Fibroblast of lung (primary cell): ENCODE measurements at regions not wholly inside any gene's neighbourhood (a gene's known extent, or its start where the extent isn't known, plus 50 kb on each side); places are given as distances from the start of the nearest gene placed in this dataset.

Experiments
- DNase-seq, 2 donors: peaks; one replicate each; pipeline versions ENCODE4 v3.0.0 to v3.0.0-alpha.2; 2010; ENCODE audit warnings: low read depth in 2 of 2
- H2AFZ ChIP-seq: 2 replicates; pipeline ENCODE4 v1.5.1; 2012; ENCODE audit warnings: low read length, control low read depth, inconsistent platforms
- H3K27ac ChIP-seq: 2 replicates; pipeline ENCODE4 v1.5.1; 2011; ENCODE audit warnings: low read length, control low read depth; ENCODE audit not compliant: insufficient read depth
- H3K27me3 ChIP-seq: 2 replicates; pipeline ENCODE4 v1.5.1; 2011; ENCODE audit warnings: mild to moderate bottlenecking, low read length; ENCODE audit not compliant: control insufficient read depth, insufficient read depth
- H3K36me3 ChIP-seq: 2 replicates; pipeline ENCODE4 v1.5.1; 2011; ENCODE audit warnings: low read length; ENCODE audit not compliant: control insufficient read depth, insufficient read depth
- H3K4me1 ChIP-seq: 2 replicates; pipeline ENCODE4 v1.5.1; 2011; ENCODE audit warnings: low read length; ENCODE audit not compliant: control insufficient read depth, insufficient read depth; ENCODE audit errors: extremely low read depth
- H3K4me2 ChIP-seq: 2 replicates; pipeline ENCODE4 v1.5.1; 2011; ENCODE audit warnings: low read length, control low read depth; ENCODE audit not compliant: insufficient read depth; ENCODE audit errors: extremely low read depth
- H3K4me3 ChIP-seq, 4 experiments: fragments of 200-600 bp in 1 of 4; sonication (generic) in 1 of 4; replicated peaks in 1 of 4; 2 replicates each; pipeline ENCODE4 v1.5.1; 2011 to 2016; ENCODE audit warnings: low read length in 4 of 4, low read depth in 3 of 4, mild to moderate bottlenecking in 3 of 4, control low read depth in 2 of 4, inconsistent platforms in 1 of 4, mixed read lengths in 1 of 4; ENCODE audit not compliant: insufficient read depth in 1 of 4; ENCODE audit errors: control extremely low read depth in 1 of 4
- H3K79me2 ChIP-seq: 2 replicates; pipeline ENCODE4 v1.5.1; 2012; ENCODE audit warnings: mild to moderate bottlenecking, low read length, inconsistent platforms; ENCODE audit not compliant: control insufficient read depth, insufficient read depth
- H3K9ac ChIP-seq: 2 replicates; pipeline ENCODE4 v1.5.1; 2011; ENCODE audit warnings: mild to moderate bottlenecking, low read length, control low read depth; ENCODE audit not compliant: insufficient read depth
- H3K9me3 ChIP-seq: 2 replicates; pipeline ENCODE4 v1.5.1; 2012; ENCODE audit warnings: low read depth, low read length; ENCODE audit not compliant: control insufficient read depth, insufficient read depth
- H4K20me1 ChIP-seq: 2 replicates; pipeline ENCODE4 v1.5.1; 2011; ENCODE audit warnings: low read length; ENCODE audit not compliant: control insufficient read depth, insufficient read depth; ENCODE audit errors: extremely low read depth
- CTCF ChIP-seq, 2 donors: IDR thresholded peaks in 1 of 2; conservative IDR thresholded peaks in 1 of 2; 1 replicate in 1 of 2; 2 replicates in 1 of 2; pipeline ENCODE4 v1.5.1; 2011 to 2012; ENCODE audit warnings: low read length in 2 of 2, control low read depth in 1 of 2, inconsistent platforms in 1 of 2, low read depth in 1 of 2, mild to moderate bottlenecking in 1 of 2
- EZH2 ChIP-seq: IDR thresholded peaks from 2 replicates; pipeline ENCODE4 v1.5.1; 2012; ENCODE audit warnings: low read length, control low read depth, mild to moderate bottlenecking; ENCODE audit errors: missing control alignments

- H3K27me3 ChIP-seq = no peaks in the 10 kb centered on the region
- H3K9ac ChIP-seq = no peak overlapping the region
- H3K27ac ChIP-seq = no peak overlapping the region
- no peaks in the 10 kb centered on the region for H3K79me2 ChIP-seq
- no peak overlapping the region for H2AFZ ChIP-seq
- no peaks in the 10 kb centered on the region for H3K36me3 ChIP-seq
- H4K20me1 ChIP-seq = no peaks in the 10 kb centered on the region
- H3K4me3 ChIP-seq = no peak overlapping the region
- peaks cover 6% of the 10 kb centered on the region for H3K4me1 ChIP-seq
- peak; percentile 58 to 62 for DNase-seq
- no peak overlapping the region for H3K4me2 ChIP-seq
- H3K9me3 ChIP-seq = no peaks in the 10 kb centered on the region
- TF ChIP-seq CTCF (conservative IDR thresholded peaks at IDR 0.05 in 1 of 2, IDR thresholded peaks at IDR 0.05 in 1 of 2; ENCODE audit: low read depth in 1 of 2, low read length in 2 of 2) (no peak), EZH2 (no peak)
Observed at GRCh38 chr3:177603148-177603603, 405.9 kb upstream of the TBL1XR1 start.

GRCh38 chr3:177604181-177604580 lies 406.9 kb upstream of the TBL1XR1 start:
- Histone ChIP-seq H3K4me3 (no peak overlapping the region), H2AFZ (no peak overlapping the region), H3K9me3 (no peaks in the 10 kb centered on the region), H4K20me1 (no peaks in the 10 kb centered on the region), H3K27ac (no peak overlapping the region), H3K4me1 (peaks cover 3% of the 10 kb centered on the region), H3K79me2 (no peaks in the 10 kb centered on the region), H3K4me2 (no peak overlapping the region), H3K27me3 (no peaks in the 10 kb centered on the region), H3K36me3 (no peaks in the 10 kb centered on the region), H3K9ac (no peak overlapping the region)
- TF ChIP-seq CTCF (conservative IDR thresholded peaks at IDR 0.05 in 1 of 2, IDR thresholded peaks at IDR 0.05 in 1 of 2; ENCODE audit: low read depth in 1 of 2, low read length in 2 of 2) (no peak), EZH2 (no peak)
- peak in 1 of 2 donors; percentile 27 for DNase-seq

GRCh38 chr3:177606891-177607290 lies 409.6 kb upstream of the TBL1XR1 start:
- Histone ChIP-seq H3K27me3 (no peaks in the 10 kb centered on the region), H4K20me1 (no peaks in the 10 kb centered on the region), H2AFZ (no peak overlapping the region), H3K79me2 (no peaks in the 10 kb centered on the region), H3K9me3 (no peaks in the 10 kb centered on the region), H3K4me1 (peaks cover 3% of the 10 kb centered on the region), H3K4me2 (no peak overlapping the region), H3K4me3 (no peak overlapping the region), H3K27ac (no peak overlapping the region), H3K36me3 (no peaks in the 10 kb centered on the region), H3K9ac (no peak overlapping the region)
- TF ChIP-seq CTCF (conservative IDR thresholded peaks at IDR 0.05 in 1 of 2, IDR thresholded peaks at IDR 0.05 in 1 of 2; ENCODE audit: low read depth in 1 of 2, low read length in 2 of 2) (no peak), EZH2 (no peak)
- no peak for DNase-seq
